DOHH2 (cell line): ENCODE measurements at regions not wholly inside any gene's neighbourhood (a gene's known extent, or its start where the extent isn't known, plus 50 kb on each side); places are given as distances from the start of the nearest gene placed in this dataset.

Experiments used
- H3F3A ChIP-seq: fragments of 200-600 bp; sonication (generic), shearing (Covaris generic); 2 replicates; pipeline ENCODE4 v1.6.0; 2016; ENCODE audit warnings: antibody characterized with exemption, mild to moderate bottlenecking; ENCODE audit not compliant: control insufficient read depth, insufficient read depth
- H3K27ac ChIP-seq: fragments of 200-600 bp; sonication (generic); 2 replicates; pipeline ENCODE4 v1.5.1; 2014; ENCODE audit warnings: low read depth, mild to moderate bottlenecking, low read length, moderate library complexity
- H3K27me3 ChIP-seq: fragments of 200-600 bp; sonication (generic); 2 replicates; pipeline ENCODE4 v1.6.1; 2014; ENCODE audit warnings: mild to moderate bottlenecking, low read length, mixed read lengths; ENCODE audit not compliant: control insufficient read depth
- H3K36me3 ChIP-seq: fragments of 200-600 bp; sonication (generic); 2 replicates; pipeline ENCODE4 v1.6.1; 2014; ENCODE audit warnings: mild to moderate bottlenecking, low read length, moderate library complexity, mixed read lengths; ENCODE audit not compliant: control insufficient read depth
- H3K4me1 ChIP-seq: fragments of 200-600 bp; sonication (generic); 2 replicates; pipeline ENCODE4 v1.6.1; 2014; ENCODE audit warnings: mild to moderate bottlenecking, low read length, mixed read lengths; ENCODE audit not compliant: control insufficient read depth
- H3K4me2 ChIP-seq: fragments of 200-600 bp; sonication (generic); 2 replicates; pipeline ENCODE4 v1.6.0; 2014; ENCODE audit warnings: mild to moderate bottlenecking, low read length, moderate library complexity
- H3K4me3 ChIP-seq: fragments of 200-600 bp; sonication (generic); 2 replicates; pipeline ENCODE4 v1.5.1; 2014; ENCODE audit warnings: mild to moderate bottlenecking, low read length, mixed read lengths
- H3K79me2 ChIP-seq: fragments of 200-600 bp; sonication (generic); 2 replicates; pipeline ENCODE4 v1.6.1; 2014; ENCODE audit warnings: mild to moderate bottlenecking, low read length, mixed read lengths; ENCODE audit not compliant: control insufficient read depth
- H3K9me2 ChIP-seq: fragments of 200-600 bp; sonication (generic); replicated peaks from 2 replicates; pipeline ENCODE4 v1.6.1; 2014; ENCODE audit warnings: mild to moderate bottlenecking, low read length, mixed read lengths; ENCODE audit not compliant: control insufficient read depth
- H3K9me3 ChIP-seq: fragments of 200-600 bp; sonication (generic); 2 replicates; pipeline ENCODE4 v1.6.1; 2014; ENCODE audit warnings: antibody characterized with exemption, low read length, mixed read lengths; ENCODE audit not compliant: control insufficient read depth, insufficient read depth
- H4K20me1 ChIP-seq: fragments of 200-600 bp; sonication (generic); 2 replicates; pipeline ENCODE4 v1.6.0; 2014; ENCODE audit warnings: low read depth, mild to moderate bottlenecking, antibody characterized with exemption, low read length, moderate library complexity; ENCODE audit not compliant: control insufficient read depth, insufficient read depth
- CTCF ChIP-seq: fragments of 200-600 bp; sonication (generic); IDR thresholded peaks from one replicate; pipeline ENCODE4 v1.5.1; 2014; ENCODE audit warnings: antibody characterized with exemption, mild to moderate bottlenecking, low read depth, low read length; ENCODE audit not compliant: poor library complexity, severe bottlenecking
- EZH2phosphoT487 ChIP-seq: fragments of 200-600 bp; sonication (generic); IDR thresholded peaks from 2 replicates; pipeline ENCODE4 v1.6.1; 2017; ENCODE audit warnings: borderline replicate concordance, mild to moderate bottlenecking, antibody characterized with exemption, low read length, moderate library complexity, mixed read lengths

- H3K9me2 ChIP-seq: no peaks in the 10 kb centered on the region
- no peaks in the 10 kb centered on the region for H3K9me3 ChIP-seq
- H3K4me1 ChIP-seq: no peaks in the 10 kb centered on the region
- TF ChIP-seq CTCF: no peak
- no peak overlapping the region for H3K4me2 ChIP-seq
- H3K79me2 ChIP-seq: no peaks in the 10 kb centered on the region
- no peaks in the 10 kb centered on the region for H3F3A ChIP-seq
- no peaks in the 10 kb centered on the region for H3K36me3 ChIP-seq
- no peaks in the 10 kb centered on the region for H3K27me3 ChIP-seq
- no peak overlapping the region for H3K27ac ChIP-seq
- H3K4me3 ChIP-seq: no peak overlapping the region
- H4K20me1 ChIP-seq: no peaks in the 10 kb centered on the region
Observed at GRCh38 chr14:80059041-80059440, 152.3 kb downstream of the DIO2 start.

GRCh38 chr14:80056497-80056801, 154.9 kb downstream of the DIO2 start:
- Histone ChIP-seq H3K79me2 (no peaks in the 10 kb centered on the region), H3K27ac (no peak overlapping the region), H3K36me3 (no peaks in the 10 kb centered on the region), H3K27me3 (no peaks in the 10 kb centered on the region), H3K4me3 (no peak overlapping the region), H3F3A (no peaks in the 10 kb centered on the region), H3K9me2 (no peaks in the 10 kb centered on the region), H3K4me2 (no peak overlapping the region), H3K9me3 (no peaks in the 10 kb centered on the region), H3K4me1 (no peaks in the 10 kb centered on the region), H4K20me1 (no peaks in the 10 kb centered on the region)
- TF ChIP-seq CTCF (no peak), EZH2phosphoT487 (no peak)

- no peak for TF ChIP-seq EZH2phosphoT487
- peak; percentile 67 for TF ChIP-seq CTCF
- Histone ChIP-seq H3K9me3 (no peaks in the 10 kb centered on the region), H3K9me2 (no peaks in the 10 kb centered on the region), H3K4me3 (no peak overlapping the region), H3K27me3 (no peaks in the 10 kb centered on the region), H3K4me2 (no peak overlapping the region), H3K36me3 (no peaks in the 10 kb centered on the region), H3K27ac (no peak overlapping the region), H3K4me1 (no peaks in the 10 kb centered on the region), H3F3A (no peaks in the 10 kb centered on the region), H3K79me2 (no peaks in the 10 kb centered on the region), H4K20me1 (no peaks in the 10 kb centered on the region)
Observed at GRCh38 chr14:80055667-80056496, 155.4 kb downstream of the DIO2 start.
